H1 (cell line): ENCODE measurements at regions not wholly inside any gene's neighbourhood (a gene's known extent, or its start where the extent isn't known, plus 50 kb on each side); places are given as distances from the start of the nearest gene placed in this dataset.

Experiments
- KDM5A ChIP-seq: fragments of 200-600 bp; IDR thresholded peaks from 2 replicates; pipeline ENCODE4 v1.7.1; 2012; ENCODE audit warnings: mild to moderate bottlenecking, low read length, inconsistent platforms, mixed read lengths
- TF ChIP-seq, protein P1 (sequence below): fragments of 300-600 bp; sonication (generic); IDR thresholded peaks from 2 replicates; pipeline ENCODE4 v1.7.1; 2012; ENCODE audit warnings: low read length, moderate library complexity, mild to moderate bottlenecking, inconsistent platforms; ENCODE audit not compliant: insufficient replicate concordance

DNA sequence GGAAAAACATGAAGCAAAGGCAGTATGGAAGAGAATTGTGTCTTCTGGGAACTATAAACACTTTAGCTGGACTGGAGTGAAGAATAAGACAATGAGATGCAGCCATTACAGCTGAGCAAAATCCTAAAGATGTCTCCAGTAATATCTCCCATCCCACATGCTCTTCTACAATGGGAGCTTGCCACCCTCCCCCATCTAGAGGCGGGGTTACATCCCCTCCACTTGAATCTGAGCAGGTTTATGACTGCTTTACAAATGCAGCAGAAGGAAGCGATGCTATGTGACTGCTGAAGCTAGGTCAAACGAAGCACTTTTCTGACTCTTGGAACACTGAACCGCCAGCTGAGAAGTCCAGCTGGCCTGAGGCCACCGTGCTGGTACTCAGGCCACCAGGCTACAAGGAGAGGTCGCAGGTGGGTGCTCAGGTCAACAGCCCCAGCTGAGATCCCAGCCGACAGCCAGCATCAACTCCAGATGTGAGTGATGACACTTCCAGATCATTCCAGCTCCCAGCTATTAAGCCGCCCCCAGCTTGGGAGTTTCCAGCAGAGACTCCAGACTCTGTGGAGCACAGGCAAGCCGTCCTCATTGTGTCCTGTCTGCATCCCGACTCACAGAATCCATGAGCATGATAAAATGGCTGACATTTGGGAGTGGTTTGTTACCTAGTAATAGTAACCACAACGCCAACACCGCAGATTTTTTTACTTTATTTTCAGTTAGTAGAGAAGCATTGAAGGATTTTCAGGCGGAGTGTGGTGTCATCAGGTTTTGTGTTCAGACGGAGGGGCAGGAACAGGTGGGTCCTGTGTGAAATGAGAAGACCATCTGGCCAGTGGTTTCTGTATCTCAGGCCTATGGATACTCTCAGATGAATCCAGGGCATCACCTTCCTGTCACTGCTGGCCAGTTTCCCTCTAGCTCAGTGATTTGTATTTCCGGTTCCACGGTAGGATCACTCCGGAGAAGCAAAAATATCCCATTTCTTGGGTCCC is 89.3 kb downstream of the NPY start (continued):
- TF ChIP-seq, protein P1, sequence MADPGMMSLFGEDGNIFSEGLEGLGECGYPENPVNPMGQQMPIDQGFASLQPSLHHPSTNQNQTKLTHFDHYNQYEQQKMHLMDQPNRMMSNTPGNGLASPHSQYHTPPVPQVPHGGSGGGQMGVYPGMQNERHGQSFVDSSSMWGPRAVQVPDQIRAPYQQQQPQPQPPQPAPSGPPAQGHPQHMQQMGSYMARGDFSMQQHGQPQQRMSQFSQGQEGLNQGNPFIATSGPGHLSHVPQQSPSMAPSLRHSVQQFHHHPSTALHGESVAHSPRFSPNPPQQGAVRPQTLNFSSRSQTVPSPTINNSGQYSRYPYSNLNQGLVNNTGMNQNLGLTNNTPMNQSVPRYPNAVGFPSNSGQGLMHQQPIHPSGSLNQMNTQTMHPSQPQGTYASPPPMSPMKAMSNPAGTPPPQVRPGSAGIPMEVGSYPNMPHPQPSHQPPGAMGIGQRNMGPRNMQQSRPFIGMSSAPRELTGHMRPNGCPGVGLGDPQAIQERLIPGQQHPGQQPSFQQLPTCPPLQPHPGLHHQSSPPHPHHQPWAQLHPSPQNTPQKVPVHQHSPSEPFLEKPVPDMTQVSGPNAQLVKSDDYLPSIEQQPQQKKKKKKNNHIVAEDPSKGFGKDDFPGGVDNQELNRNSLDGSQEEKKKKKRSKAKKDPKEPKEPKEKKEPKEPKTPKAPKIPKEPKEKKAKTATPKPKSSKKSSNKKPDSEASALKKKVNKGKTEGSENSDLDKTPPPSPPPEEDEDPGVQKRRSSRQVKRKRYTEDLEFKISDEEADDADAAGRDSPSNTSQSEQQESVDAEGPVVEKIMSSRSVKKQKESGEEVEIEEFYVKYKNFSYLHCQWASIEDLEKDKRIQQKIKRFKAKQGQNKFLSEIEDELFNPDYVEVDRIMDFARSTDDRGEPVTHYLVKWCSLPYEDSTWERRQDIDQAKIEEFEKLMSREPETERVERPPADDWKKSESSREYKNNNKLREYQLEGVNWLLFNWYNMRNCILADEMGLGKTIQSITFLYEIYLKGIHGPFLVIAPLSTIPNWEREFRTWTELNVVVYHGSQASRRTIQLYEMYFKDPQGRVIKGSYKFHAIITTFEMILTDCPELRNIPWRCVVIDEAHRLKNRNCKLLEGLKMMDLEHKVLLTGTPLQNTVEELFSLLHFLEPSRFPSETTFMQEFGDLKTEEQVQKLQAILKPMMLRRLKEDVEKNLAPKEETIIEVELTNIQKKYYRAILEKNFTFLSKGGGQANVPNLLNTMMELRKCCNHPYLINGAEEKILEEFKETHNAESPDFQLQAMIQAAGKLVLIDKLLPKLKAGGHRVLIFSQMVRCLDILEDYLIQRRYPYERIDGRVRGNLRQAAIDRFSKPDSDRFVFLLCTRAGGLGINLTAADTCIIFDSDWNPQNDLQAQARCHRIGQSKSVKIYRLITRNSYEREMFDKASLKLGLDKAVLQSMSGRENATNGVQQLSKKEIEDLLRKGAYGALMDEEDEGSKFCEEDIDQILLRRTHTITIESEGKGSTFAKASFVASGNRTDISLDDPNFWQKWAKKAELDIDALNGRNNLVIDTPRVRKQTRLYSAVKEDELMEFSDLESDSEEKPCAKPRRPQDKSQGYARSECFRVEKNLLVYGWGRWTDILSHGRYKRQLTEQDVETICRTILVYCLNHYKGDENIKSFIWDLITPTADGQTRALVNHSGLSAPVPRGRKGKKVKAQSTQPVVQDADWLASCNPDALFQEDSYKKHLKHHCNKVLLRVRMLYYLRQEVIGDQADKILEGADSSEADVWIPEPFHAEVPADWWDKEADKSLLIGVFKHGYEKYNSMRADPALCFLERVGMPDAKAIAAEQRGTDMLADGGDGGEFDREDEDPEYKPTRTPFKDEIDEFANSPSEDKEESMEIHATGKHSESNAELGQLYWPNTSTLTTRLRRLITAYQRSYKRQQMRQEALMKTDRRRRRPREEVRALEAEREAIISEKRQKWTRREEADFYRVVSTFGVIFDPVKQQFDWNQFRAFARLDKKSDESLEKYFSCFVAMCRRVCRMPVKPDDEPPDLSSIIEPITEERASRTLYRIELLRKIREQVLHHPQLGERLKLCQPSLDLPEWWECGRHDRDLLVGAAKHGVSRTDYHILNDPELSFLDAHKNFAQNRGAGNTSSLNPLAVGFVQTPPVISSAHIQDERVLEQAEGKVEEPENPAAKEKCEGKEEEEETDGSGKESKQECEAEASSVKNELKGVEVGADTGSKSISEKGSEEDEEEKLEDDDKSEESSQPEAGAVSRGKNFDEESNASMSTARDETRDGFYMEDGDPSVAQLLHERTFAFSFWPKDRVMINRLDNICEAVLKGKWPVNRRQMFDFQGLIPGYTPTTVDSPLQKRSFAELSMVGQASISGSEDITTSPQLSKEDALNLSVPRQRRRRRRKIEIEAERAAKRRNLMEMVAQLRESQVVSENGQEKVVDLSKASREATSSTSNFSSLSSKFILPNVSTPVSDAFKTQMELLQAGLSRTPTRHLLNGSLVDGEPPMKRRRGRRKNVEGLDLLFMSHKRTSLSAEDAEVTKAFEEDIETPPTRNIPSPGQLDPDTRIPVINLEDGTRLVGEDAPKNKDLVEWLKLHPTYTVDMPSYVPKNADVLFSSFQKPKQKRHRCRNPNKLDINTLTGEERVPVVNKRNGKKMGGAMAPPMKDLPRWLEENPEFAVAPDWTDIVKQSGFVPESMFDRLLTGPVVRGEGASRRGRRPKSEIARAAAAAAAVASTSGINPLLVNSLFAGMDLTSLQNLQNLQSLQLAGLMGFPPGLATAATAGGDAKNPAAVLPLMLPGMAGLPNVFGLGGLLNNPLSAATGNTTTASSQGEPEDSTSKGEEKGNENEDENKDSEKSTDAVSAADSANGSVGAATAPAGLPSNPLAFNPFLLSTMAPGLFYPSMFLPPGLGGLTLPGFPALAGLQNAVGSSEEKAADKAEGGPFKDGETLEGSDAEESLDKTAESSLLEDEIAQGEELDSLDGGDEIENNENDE, result no peak
- TF ChIP-seq KDM5A, result no peak
- TF ChIP-seq, all 59 proteins: peak for 0
